HTR-8/SVneo (cell line): ENCODE measurements at regions not wholly inside any gene's neighbourhood (a gene's known extent, or its start where the extent isn't known, plus 50 kb on each side); places are given as distances from the start of the nearest gene placed in this dataset.

ENCODE experiments used
- DNase-seq: peaks from one replicate; pipeline ENCODE4 v3.0.0; 2011; ENCODE audit warnings: low spot score, mixed read lengths; ENCODE audit not compliant: insufficient read length
- FAIRE-seq: peaks from 2 replicates; lab custom pipeline; 2011; peaks lifted over from hg19 to GRCh38; lab: Jason Lieb, UNC

DNA sequence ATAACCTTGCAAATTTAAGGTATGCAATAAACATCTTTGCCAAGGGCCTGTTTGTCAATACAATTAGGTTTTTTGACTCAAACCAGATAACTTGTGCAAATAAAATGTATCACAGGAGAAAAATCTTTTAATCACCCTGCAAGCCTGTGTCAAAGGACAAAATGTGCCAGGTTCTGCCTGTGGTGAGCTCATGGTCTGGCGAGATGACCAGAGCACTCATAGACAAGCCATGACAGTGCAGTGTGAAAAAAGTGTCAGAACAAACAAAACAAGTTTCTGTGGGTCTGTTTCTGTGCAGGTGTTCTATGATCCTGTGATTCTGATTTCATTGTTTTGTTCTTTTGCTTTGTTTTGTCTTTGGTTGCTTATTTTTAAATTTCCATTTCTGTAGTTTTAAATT is 847.2 kb downstream of the VRK1 start:
- no peak for FAIRE-seq

DNA sequence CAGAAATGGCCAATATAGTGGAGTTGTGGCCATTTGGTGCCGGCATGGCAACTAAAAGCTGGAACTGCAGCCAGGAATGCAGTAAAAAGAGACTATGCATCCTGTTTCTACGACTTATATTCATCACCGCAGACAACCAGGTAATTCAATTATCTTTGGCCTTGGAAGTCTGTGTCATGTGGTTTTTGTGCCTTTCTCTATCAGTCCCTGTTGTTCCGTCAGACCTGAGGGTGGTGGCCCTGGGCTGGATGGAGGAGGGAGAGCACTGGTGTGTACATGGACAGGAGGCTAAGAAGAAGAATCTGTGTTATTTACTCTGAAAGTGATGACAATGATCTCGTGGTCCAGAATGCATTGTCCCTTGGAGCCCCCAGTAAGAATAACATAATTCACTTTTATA is 852.6 kb downstream of the VRK1 start:
- DNase-seq, result no peak
- no peak for FAIRE-seq

More for the DNA sequence above, 847.2 kb downstream of the VRK1 start:
- DNase-seq, result no peak

DNA sequence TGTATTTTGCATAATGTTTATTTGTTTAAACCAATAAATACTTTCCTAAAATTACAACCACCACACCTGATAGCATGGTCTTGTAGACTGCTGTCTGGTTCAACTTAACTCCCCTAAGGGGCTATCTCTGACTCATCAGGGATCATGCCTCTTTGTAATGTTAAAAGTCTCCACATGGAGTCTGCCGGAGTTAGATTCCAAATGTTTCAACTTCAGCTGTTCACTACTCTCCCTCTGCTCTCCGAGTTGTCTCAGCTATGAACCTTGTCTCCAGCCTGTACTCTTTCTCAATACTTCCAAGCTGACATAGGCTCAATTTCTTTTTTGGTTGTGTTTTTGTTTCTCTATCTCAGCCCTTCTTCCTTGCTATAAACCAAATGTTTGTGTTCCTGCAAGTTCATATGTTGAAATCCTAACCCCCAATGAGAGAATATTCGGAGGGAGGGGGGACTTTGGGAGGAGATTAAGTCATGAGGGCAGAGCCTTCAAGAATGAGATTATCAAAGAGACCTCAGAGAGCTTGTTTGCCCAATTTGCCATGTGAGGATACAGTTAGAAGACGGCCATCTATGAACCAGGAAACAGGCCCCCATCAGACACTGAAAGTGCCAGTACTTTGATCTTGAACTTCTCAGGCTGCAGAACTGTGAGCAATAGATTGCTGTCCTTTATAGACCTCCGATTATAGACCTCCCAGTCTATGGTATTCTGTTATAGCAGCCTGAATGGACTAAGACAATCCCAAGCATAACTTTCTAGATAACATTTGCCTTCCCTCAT is 858.2 kb downstream of the VRK1 start:
- DNase-seq, result no peak
- FAIRE-seq, result no peak

DNA sequence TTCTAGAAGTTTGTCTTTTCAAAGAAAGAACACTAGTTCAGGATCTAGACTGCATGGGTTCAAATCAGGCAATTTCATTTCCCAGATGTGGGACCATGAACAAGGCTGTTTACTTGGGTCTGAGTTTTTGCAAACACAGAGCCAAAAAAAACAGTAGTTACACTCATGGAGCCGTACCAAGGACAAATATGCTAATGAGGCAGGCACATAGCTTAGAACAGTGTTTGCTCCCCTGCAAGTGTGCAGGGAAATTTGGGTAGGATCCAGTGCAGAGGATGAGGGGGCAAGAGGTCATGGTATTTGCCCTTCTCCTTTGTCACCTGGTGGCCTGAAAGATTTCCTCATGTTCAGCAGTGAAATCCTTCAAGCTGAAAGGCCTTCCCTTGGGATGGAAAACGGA is 860.4 kb downstream of the VRK1 start:
- DNase-seq (no peak), FAIRE-seq (no peak)

DNA sequence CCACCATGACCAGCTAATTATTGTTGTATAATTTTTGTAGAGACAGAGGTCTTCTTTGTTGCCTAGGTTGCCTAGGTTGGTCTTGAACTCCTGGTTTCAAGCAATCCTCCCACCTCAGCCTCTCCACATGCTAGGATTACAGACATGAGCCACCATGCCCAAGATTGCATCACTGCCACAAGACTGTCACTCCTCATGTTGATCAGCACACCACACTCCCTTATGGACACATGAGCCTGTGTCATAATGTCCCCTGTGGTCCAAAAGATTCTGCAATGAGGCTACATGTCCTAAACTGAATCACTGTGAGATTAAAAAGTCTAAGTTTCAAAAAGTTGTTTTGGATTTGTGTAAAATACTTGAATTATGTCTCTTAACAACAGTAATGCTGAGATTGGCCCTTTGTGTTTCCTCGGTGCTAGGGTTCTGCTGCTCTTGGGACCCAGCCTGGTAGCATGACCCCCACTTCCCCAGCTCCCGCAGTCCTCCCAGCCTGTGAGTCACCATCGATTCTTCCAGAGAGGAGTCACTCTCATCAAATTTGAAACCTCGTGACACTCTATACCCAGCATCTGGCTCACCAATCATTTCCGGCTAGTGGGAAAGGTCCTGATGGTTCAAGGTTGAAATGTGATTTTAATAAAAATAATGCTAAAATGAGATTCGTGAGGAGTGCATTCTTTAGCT is 890.9 kb downstream of the VRK1 start:
- DNase-seq (no peak), FAIRE-seq (no peak)

DNA sequence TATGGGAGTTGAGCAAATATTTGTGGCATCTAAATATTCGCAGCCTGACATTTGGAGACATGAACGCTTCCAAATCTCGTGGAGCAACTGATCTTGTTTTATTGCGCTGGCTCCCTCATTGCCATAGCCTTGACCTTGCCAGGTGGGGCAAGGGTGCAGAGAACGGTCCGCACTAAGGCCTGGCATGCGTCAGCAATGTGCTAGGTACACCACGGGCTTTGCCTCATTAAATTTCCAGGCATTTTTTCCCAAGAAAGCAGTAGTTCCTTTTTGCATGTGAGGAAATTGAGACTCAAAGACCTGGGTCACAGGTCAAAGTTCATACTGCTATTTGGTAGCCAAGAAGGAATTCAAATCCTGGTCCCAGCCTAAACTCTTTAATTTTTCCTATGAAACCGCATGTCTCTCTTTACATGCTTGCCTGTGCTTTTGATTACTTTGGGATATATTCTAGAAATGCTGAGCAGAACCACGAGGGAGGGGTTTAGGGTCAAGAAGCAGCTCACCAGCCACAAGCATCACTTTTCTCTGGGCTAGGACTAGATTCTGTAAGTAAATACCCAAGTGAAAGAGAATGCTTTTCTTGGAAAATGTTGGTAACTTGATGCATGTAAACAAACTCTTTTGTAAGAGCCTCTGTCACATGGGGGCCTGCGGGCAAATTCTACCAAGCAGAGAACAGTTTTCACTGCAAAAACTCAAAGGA is 891.6 kb downstream of the VRK1 start:
- no peak for FAIRE-seq
- no peak for DNase-seq

DNA sequence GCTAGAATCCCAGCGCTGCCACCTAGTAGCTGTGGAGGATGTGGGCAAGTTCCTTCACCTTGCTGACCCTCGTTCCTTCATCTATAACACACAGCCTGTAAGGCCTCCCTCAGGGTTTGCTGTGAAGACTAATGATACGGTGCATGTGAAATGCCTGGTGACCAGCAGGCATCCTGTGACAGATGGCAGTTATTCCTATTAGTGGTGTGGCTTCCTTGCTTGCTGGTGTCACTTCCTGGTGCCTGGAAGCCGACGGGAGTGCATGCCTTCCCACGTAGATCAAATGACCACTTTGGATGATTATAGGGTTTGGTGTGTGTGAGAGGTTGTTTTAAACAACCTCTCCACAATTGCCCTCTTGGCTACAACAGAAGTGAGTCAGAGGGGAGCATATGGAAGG is 894.9 kb downstream of the VRK1 start:
- no peak for DNase-seq
- no peak for FAIRE-seq

DNA sequence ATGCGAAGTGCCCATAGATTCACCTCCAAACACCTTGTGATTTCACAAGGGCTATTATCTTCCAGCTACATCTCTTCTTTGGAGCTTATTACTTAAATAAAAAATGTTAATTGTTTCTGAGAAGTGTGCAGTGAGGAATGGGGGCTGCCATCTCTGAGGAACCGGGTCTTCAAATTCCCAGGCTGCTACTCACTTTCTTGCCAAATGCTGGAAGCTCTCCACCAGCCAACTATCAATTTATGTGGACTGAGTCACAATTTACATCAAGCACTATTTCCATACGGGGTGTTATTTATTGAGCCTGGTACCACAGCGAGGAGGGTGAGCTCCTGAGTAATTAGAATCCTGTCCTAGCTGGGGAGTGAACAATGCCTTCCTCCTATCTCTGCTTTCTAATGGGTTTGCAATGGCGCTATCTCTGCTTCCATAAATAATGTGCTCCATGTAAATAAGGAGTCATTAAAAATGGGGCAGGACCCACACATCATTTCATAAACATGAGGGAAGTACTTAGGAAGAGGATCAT is 898.3 kb downstream of the VRK1 start:
- FAIRE-seq, result no peak

DNA sequence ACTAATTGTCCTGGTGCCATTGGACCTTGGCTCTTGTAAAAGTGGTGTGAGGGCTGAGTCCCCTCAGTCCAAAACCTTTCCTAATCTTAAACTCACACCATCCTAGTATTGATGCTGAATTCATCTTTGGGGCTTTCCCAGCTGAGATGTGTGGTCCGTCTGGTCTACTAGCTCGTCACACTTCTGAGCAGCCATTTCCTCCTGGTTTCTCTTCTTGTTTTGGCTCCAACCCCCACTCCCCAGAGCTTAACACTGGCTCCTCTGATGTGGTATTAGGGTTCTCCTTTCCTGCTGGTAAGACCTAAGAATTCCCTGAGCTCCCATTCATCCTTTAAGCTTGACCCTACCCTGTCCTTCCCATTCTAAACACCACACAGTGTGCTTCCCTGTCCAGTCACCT is 900.6 kb downstream of the VRK1 start:
- FAIRE-seq, result no peak
- no peak for DNase-seq

More for the DNA sequence above, 898.3 kb downstream of the VRK1 start:
- no peak for DNase-seq

DNA sequence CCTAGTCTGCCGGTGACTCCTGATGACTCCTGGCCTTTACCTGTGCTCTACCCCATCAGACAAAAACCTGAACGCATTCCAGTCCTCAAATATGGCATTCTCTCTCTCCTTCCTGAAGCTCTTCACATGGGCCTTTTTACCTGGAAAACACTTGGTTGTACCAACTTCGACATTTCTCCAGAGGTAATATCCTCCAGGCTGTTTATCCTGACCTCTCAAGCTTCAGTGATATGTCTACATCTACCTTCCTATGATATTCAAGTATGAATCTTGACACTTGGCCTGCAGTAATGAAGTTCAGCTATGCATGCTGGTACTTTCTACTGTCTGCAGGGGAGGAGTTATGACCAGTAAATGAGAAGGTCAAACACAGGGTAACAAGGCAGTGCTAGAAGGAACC is 901.8 kb downstream of the VRK1 start:
- FAIRE-seq, result no peak
- DNase-seq, result no peak

DNA sequence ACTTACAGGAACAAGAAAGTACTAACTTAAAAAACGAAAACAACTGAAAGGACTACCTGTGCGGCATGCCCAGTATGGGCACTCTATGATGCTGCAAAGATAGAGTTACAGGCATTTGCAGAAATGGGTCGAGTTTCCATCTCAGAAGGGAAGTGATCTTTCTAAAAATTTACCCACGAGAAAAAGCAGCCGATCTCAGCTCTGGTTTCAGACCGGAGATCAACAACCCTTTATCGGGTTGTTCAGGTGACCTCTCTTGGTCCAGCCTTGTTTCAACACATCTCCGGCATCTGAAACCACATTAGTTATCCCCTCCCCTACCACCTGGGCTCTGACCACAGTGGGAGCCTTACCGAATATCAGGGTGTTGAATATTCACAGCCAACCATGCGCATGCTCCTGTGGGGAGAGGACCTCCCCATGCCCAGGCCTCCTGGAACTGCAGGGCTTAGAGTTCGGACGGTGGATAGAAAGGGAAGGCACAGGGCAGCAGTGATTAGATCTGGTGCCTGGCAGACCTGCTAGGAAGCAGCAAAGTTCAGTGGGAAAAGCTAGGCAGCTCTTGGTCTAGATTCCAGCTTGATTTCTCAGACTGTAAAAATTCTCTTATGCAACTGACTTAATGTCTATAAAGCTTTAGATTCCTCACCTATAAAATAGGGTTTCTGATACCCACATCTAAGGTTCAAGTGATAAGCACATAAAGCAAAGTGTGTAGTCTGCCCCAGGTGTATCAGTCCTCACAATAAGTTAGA is 906.0 kb downstream of the VRK1 start:
- FAIRE-seq (no peak), DNase-seq (no peak)

DNA sequence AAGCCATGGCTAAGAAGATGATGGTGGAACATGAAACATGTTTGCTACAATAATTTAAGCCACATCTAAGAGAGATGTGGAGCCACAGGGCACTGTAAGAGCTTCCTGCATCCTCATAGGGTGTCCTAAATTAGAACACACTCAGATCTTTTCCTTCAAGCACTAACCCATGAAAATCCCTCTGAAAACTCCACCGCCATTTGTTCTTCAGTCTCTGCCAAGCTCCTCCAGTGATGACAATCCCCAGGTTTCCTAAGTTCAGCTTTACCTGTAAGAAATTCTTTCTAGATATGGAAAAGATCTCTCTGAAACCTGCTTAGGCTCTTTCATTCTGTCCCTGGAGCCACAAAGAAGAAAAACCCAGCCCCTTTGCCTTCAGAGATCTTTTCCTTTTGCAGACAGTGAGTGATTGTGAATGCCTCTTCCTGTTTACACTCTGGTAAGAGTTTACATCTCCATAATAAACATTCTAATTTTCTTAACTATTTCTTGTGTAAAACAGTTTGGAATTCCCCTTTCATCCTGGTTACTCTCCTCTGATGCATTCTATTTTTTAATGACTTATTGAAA is 907.2 kb downstream of the VRK1 start:
- DNase-seq (no peak), FAIRE-seq (no peak)

DNA sequence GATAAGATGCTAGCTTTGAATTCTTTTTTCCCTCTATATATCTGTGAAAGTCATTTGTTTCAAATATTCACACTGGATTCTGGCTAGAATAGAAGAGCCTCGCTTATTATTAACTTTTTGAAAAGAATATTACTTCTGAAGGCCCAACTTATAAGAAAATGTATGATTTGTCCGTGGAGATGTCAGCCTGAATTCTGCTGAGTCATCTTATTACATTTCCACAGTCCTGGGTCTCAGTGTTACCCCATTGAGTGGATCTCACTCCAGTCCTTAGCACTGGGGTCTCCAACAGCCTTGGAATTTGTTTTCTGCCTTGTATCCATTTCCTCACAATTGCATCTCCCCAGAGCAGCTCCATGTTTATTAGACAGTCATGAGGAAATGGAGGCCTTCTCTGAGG is 907.9 kb downstream of the VRK1 start:
- FAIRE-seq (no peak), DNase-seq (no peak)

DNA sequence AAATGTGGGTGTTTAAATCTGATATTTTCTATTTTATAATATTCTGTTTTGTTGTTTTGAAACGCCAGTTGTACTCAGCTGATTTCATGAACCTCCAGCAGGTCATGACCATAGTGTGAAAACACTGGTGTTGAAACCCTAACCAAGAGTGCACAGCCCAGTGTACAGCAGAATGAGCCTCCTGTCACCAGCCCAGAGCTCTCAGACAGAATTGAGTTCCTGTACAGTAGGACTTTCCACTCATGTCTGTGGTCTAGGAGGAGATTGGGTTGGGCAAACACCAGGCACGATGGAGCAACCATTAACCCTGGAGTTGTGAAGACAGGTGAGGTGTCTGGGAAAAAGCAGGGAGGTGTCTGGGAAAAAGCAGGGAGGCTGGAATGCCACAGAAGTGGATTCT is 908.8 kb downstream of the VRK1 start:
- FAIRE-seq (no peak), DNase-seq (no peak)

DNA sequence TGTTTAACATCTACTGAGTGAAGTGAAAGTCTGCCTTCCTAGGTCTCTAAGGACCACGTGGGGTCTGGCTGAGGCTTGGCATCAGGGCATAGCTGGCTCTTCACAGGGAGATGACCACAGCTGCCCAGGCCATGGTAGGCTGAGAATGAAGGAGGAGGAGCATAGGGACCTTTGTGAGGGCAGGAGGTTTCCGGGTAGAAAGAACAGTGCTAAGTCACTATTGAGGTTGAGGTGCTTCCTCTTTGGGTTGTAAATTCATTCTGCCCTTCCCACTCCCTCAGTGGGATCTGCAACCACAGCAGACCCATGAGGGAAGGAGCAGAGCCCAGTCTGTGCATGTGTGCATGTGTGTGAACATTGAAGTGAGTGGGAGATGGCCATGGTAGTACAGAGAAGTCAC is 909.6 kb downstream of the VRK1 start:
- FAIRE-seq, result no peak
- no peak for DNase-seq

DNA sequence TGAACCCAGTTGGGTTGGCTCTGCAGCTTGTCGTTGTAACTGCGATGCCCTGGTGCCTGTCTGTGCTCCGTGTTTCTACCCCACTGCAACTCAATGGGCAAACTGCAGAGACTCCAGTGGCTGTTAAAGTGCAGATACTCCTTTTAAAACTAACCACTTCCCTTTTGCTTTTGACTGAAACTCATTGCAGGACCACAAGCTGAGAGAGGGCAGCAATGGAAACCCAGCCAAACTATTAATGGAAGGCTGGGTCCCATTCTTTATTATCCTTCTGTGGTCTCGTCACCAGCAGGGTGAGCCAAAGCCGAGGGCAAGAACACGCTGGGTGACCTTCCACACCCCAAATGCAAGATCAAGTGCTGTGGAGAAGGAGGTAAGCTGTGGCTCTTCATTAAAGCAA is 910.4 kb downstream of the VRK1 start:
- FAIRE-seq (no peak), DNase-seq (no peak)

DNA sequence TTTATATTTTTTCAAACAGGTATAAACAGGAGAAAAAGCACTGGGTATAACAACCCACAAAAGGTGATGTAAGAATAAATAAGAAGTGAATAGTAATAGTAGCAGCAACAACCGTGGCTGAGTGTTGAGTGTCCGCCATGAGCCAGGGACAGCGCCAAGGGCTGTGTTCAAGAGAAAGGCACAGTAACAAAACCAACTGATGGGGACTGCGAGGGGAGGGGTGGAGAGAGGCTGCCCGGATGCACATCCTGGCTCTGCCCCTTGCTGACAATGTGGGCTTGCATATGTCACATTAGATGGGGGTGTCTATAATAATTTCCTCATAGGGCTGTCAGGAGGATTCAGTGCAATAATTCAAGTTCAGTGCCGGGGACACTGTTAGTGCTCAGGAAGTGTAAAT is 912.4 kb downstream of the VRK1 start:
- no peak for FAIRE-seq
- no peak for DNase-seq

DNA sequence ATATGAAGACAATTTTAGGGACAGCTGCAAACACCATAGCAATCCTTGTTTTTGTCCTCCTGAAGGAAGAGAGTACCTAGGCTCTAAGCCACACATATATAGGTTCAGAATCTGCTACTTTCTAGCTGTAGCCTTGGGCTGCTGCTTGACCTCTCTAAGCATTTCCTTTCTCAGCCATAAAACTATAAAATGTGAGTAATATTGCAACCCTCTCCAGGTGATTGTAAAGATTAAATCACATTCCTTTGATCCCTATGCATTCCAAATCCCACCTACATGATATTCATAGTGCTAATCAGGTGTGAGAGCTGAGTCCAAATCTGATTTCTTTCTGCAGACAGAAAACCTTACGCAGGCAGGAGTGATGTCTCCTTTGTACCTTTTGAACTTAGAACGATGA is 913.5 kb downstream of the VRK1 start:
- FAIRE-seq, result no peak

DNA sequence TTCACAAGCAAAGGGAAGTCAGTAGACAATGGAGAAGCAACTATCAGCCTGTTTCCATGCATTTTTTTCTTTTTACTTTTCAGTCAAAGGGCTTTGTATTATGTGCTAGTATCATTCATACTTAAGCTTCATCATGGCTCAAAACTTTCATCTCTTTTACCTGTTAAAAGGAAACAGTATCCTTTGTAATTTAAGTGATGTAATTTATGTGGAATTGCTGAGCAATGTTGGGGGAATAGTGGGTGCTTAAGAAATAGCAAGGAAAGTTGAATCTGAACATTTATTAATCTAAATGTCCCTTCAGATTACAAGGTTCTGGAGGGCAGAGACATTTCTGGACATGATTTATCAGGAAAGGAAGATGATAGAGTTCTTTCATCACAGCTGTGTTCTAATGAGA is 915.3 kb downstream of the VRK1 start:
- no peak for FAIRE-seq
- DNase-seq, result no peak

More for the DNA sequence above, 913.5 kb downstream of the VRK1 start:
- DNase-seq, result no peak

DNA sequence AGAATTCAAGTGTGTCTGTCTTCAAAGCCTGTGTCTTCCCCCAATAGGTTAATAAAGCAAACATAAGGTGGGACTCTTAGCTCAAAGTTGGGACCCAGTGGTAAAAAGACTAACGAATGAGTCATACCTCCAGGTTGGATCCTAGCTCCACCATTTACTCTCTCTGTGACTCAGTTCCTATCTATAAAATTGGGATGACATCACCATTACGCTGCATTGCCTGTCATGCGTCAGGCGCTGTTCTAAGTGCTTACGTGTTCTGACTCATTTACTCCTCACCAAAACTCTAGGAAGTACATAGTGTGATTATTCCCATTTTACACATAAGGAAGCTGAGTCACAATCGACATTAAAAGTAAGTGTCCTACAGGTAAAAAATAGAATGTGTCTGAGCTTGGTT is 915.8 kb downstream of the VRK1 start:
- no peak for FAIRE-seq
- DNase-seq, result no peak
